HCT116 (cell line): ENCODE measurements at regions not wholly inside any gene's neighbourhood (a gene's known extent, or its start where the extent isn't known, plus 50 kb on each side); places are given as distances from the start of the nearest gene placed in this dataset.

Experiments used
- ATAC-seq: fragments of 200-7000 bp; cut with Tn5 transposase; 2 replicates; pipeline ENCODE4 v1.9.1; 2020; ENCODE audit warnings: mild to moderate bottlenecking, moderate library complexity
- BruUV-seq: library from RNA; stranded (reverse); fragments of 400-500 nt; replicated peaks from 2 replicates; lab custom pipeline; 2021; lab: Mats Ljungman, UMichigan
- CTCF ChIA-PET: fragments of 300-600 bp; sonication (Branson Sonifier 250); formaldehyde crosslinking; loops from one replicate; lab custom pipeline; 2021; ENCODE audit warnings: antibody characterized with exemption; lab: Charles Lee
- POLR2A ChIA-PET: fragments of 300-600, 350-600 bp; sonication (Branson Sonifier 250); formaldehyde crosslinking; loops from one replicate; lab custom pipeline; 2021; ENCODE audit warnings: antibody characterized with exemption; lab: Charles Lee
- RAD21 ChIA-PET, 2 experiments: fragments of 300-600 bp; sonication (Branson Sonifier 250); formaldehyde crosslinking; loops; one replicate each; lab custom pipeline; 2023; ENCODE audit warnings: low total read pairs in 2 of 2; ENCODE audit not compliant: uncharacterized antibody in 2 of 2, unreplicated experiment in 2 of 2, low non-redundant PET in 1 of 2; lab: Charles Lee
- DNase-seq: peaks from one replicate; pipeline ENCODE4 v3.0.0-alpha.2; 2010; ENCODE audit warnings: low read depth, low spot score
- H2AFZ ChIP-seq: fragments of 200-600 bp; shearing (Covaris generic), sonication (generic); 2 replicates; pipeline ENCODE4 v1.6.1; 2017; ENCODE audit warnings: low read depth, mixed run types, mixed read lengths, antibody characterized with exemption, low read length; ENCODE audit not compliant: poor library complexity, severe bottlenecking
- H3K27ac ChIP-seq: 2 replicates; pipeline ENCODE4 v1.5.1; 2012; ENCODE audit warnings: low read depth, low read length
- H3K27me3 ChIP-seq: fragments of 200-600 bp; sonication (generic); 2 replicates; pipeline ENCODE4 v1.6.1; 2016; ENCODE audit warnings: mixed run types, low read length, mixed read lengths; ENCODE audit not compliant: insufficient read depth
- H3K36me3 ChIP-seq, 2 experiments: fragments of 200-500 bp in 1 of 2; fragments of 200-600 bp in 1 of 2; sonication (Bioruptor generic) in 1 of 2; sonication (generic) in 1 of 2; 2 replicates each; pipeline versions ENCODE4 v1.5.1 to v1.6.1; 2014 to 2016; ENCODE audit warnings: low read length in 2 of 2, inconsistent platforms in 1 of 2, mixed read lengths in 1 of 2, mixed run types in 1 of 2; ENCODE audit not compliant: insufficient read depth in 2 of 2, control insufficient read depth in 1 of 2
- H3K4me1 ChIP-seq, 2 experiments: fragments of 200-600 bp in 1 of 2; sonication (generic) in 1 of 2; 2 replicates each; pipeline versions ENCODE4 v1.5.1 to v1.6.1; 2012 to 2017; ENCODE audit warnings: low read length in 2 of 2, inconsistent platforms in 1 of 2, mild to moderate bottlenecking in 1 of 2, mixed read lengths in 1 of 2, mixed run types in 1 of 2, moderate library complexity in 1 of 2; ENCODE audit not compliant: insufficient read depth in 2 of 2, control insufficient read depth in 1 of 2
- H3K4me2 ChIP-seq: fragments of 200-600 bp; sonication (generic); 2 replicates; pipeline ENCODE4 v1.6.1; 2017; ENCODE audit warnings: mixed run types, low read length, mixed read lengths
- H3K4me3 ChIP-seq, 2 experiments: fragments of 200-600 bp in 1 of 2; sonication (generic) in 1 of 2; replicated peaks in 1 of 2; 2 replicates each; pipeline ENCODE4 v1.5.1; 2011 to 2016; ENCODE audit warnings: low read length in 2 of 2, control low read depth in 1 of 2, low read depth in 1 of 2, mild to moderate bottlenecking in 1 of 2, mixed read lengths in 1 of 2, mixed run types in 1 of 2
- H3K79me2 ChIP-seq: fragments of 200-600 bp; sonication (generic); 2 replicates; pipeline ENCODE4 v1.6.1; 2017; ENCODE audit warnings: mild to moderate bottlenecking, mixed run types, low read length, moderate library complexity, mixed read lengths; ENCODE audit not compliant: insufficient read depth
- H3K9ac ChIP-seq: fragments of 200-600 bp; sonication (generic); 2 replicates; pipeline ENCODE4 v1.6.1; 2016; ENCODE audit warnings: low read length, mixed read lengths
- H3K9me2 ChIP-seq: fragments of 200-600 bp; sonication (generic), shearing (Covaris generic); 2 replicates; pipeline ENCODE4 v1.6.1; 2017; ENCODE audit warnings: mixed run types, mild to moderate bottlenecking, moderate library complexity; ENCODE audit not compliant: insufficient read depth
- H3K9me3 ChIP-seq, 2 experiments: fragments of 200-500 bp in 1 of 2; fragments of 200-600 bp in 1 of 2; sonication (Bioruptor generic) in 1 of 2; sonication (generic) in 1 of 2; 2 replicates each; pipeline ENCODE4 v1.6.1; 2014 to 2017; ENCODE audit warnings: low read length in 2 of 2, mixed read lengths in 2 of 2, inconsistent platforms in 1 of 2, low read depth in 1 of 2, mild to moderate bottlenecking in 1 of 2, mixed run types in 1 of 2, moderate library complexity in 1 of 2; ENCODE audit not compliant: control insufficient read depth in 1 of 2, insufficient read depth in 1 of 2
- H4K20me1 ChIP-seq: fragments of 200-600 bp; sonication (generic), shearing (Covaris generic); 2 replicates; pipeline ENCODE4 v1.6.1; 2017; ENCODE audit warnings: mixed run types, mild to moderate bottlenecking, moderate library complexity; ENCODE audit not compliant: insufficient read depth
- CEBPB ChIP-seq: IDR thresholded peaks from 2 replicates; pipeline ENCODE4 v1.6.1; 2012; ENCODE audit warnings: low read depth
- EGR1 ChIP-seq: IDR thresholded peaks from 2 replicates; pipeline ENCODE4 v1.6.1; 2012; ENCODE audit warnings: low read depth
- EZH2 ChIP-seq: fragments of 200-600 bp; sonication (generic); IDR thresholded peaks from 2 replicates; pipeline ENCODE4 v1.6.1; 2017; ENCODE audit warnings: antibody characterized with exemption, mixed run types
- POLR2A ChIP-seq: IDR thresholded peaks from 2 replicates; pipeline ENCODE4 v1.7.0; 2011; ENCODE audit warnings: borderline replicate concordance; ENCODE audit not compliant: insufficient read depth, insufficient read length; ENCODE audit errors: extremely low read depth
- POLR2AphosphoS5 ChIP-seq: IDR thresholded peaks from 2 replicates; pipeline ENCODE4 v1.6.1; 2011; ENCODE audit warnings: mild to moderate bottlenecking, low read depth, low read length, moderate library complexity
- RAD21 ChIP-seq: IDR thresholded peaks from 2 replicates; pipeline ENCODE4 v1.6.1; 2012; ENCODE audit warnings: low read depth, mild to moderate bottlenecking
- SP1 ChIP-seq: IDR thresholded peaks from 2 replicates; pipeline ENCODE4 v1.6.1; 2012; ENCODE audit warnings: low read depth
- SRF ChIP-seq: IDR thresholded peaks from 2 replicates; pipeline ENCODE4 v1.6.1; 2012; ENCODE audit warnings: low read depth
- TCF7L2 ChIP-seq: IDR thresholded peaks from 2 replicates; pipeline ENCODE4 v1.7.0; 2011; ENCODE audit warnings: borderline replicate concordance, inconsistent platforms; ENCODE audit not compliant: insufficient read depth, insufficient read length; ENCODE audit errors: extremely low read depth
- intact Hi-C: fragments of 100-400 bp; cut with micrococcal nuclease; formaldehyde crosslinking; loops from 2 replicates; pipeline ENCODE4 v1.10.0; 2022
- TF ChIP-seq, protein P1 (sequence below): IDR thresholded peaks from 2 replicates; pipeline ENCODE4 v1.6.1; 2012; ENCODE audit warnings: low read depth

DNA sequence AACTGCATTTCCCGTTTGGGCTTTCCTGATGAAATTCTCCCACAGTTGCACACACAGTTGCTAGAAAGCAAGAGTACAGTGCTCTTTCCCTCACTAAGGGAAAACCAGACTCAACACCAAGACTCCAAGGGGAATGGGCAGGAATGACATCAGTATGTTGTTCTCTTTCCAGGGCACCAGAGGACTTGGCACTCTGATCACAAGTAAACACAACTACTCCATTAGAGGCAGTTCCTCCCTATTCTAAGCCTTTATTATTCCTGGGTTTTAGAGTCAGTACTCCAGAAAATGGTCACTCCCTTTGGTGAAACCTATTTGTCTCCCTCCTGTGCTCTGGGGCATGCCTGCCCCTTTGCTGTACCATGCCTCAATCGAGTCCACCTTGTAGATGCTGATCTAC lies 52.3 kb upstream of the VGLL4 start:
- peaks cover 7% of the 10 kb centered on the region; the same call in 1 of the 2 replicates for H4K20me1 ChIP-seq
- BruUV-seq: no TSS peak
- peaks cover 0 to 6% of the 10 kb centered on the region in 2 experiments; a peak in 1 of 4 replicates for H3K4me1 ChIP-seq
- no peak overlapping the region for H2AFZ ChIP-seq
- RAD21 ChIA-PET: no interaction called here
- no peak overlapping the region for H3K27ac ChIP-seq
- ATAC-seq: no peak
- H3K36me3 ChIP-seq: no peaks in the 10 kb centered on the region
- H3K27me3 ChIP-seq: no peaks in the 10 kb centered on the region
- no peak for TF ChIP-seq CEBPB
- TF ChIP-seq SP1: no peak
- TF ChIP-seq RAD21: no peak
- TF ChIP-seq EGR1: no peak
- TF ChIP-seq, protein P1, sequence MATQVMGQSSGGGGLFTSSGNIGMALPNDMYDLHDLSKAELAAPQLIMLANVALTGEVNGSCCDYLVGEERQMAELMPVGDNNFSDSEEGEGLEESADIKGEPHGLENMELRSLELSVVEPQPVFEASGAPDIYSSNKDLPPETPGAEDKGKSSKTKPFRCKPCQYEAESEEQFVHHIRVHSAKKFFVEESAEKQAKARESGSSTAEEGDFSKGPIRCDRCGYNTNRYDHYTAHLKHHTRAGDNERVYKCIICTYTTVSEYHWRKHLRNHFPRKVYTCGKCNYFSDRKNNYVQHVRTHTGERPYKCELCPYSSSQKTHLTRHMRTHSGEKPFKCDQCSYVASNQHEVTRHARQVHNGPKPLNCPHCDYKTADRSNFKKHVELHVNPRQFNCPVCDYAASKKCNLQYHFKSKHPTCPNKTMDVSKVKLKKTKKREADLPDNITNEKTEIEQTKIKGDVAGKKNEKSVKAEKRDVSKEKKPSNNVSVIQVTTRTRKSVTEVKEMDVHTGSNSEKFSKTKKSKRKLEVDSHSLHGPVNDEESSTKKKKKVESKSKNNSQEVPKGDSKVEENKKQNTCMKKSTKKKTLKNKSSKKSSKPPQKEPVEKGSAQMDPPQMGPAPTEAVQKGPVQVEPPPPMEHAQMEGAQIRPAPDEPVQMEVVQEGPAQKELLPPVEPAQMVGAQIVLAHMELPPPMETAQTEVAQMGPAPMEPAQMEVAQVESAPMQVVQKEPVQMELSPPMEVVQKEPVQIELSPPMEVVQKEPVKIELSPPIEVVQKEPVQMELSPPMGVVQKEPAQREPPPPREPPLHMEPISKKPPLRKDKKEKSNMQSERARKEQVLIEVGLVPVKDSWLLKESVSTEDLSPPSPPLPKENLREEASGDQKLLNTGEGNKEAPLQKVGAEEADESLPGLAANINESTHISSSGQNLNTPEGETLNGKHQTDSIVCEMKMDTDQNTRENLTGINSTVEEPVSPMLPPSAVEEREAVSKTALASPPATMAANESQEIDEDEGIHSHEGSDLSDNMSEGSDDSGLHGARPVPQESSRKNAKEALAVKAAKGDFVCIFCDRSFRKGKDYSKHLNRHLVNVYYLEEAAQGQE: no peak
- no peak for TF ChIP-seq SRF
- no peak for TF ChIP-seq TCF7L2
- no peak for TF ChIP-seq EZH2
- TF ChIP-seq POLR2A: no peak
- TF ChIP-seq POLR2AphosphoS5: no peak
- no peak overlapping the region for H3K4me3 ChIP-seq
- no peak overlapping the region for H3K4me2 ChIP-seq
- no peaks in the 10 kb centered on the region for H3K9me2 ChIP-seq
- intact Hi-C loops: no loop called here
- DNase-seq: no peak
- no peaks in the 10 kb centered on the region for H3K9me3 ChIP-seq
- H3K79me2 ChIP-seq: peaks cover 12% of the 10 kb centered on the region; the same call in 1 of the 2 replicates
- CTCF ChIA-PET: no interaction called here
- no peak overlapping the region for H3K9ac ChIP-seq
- POLR2A ChIA-PET: no interaction called here
